ENCODE measurements at regions not wholly inside any gene's neighbourhood (a gene's known extent, or its start where the extent isn't known, plus 50 kb on each side); places are given as distances from the start of the nearest gene placed in this dataset.

DNA sequence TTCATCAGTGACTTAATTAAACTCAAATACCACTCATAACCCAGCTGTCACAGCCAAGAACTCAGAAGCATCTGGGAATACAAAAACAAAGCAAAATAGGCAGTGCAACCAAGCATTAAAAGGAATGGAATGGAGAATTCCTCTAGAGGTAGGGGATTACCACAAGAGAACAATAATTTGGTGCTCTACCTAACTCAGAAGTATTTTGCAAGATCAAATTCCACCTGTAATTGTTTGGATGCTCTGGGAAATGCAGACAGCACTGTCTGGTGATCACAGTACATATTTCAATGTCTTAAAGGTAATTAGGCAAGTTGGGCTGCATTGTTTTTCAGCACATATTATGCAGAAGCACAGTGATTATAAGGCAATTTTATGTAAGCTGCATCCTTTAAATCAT lies 547.5 kb downstream of the TRAM1L1 start:
- TF ChIP-seq, protein P1, sequence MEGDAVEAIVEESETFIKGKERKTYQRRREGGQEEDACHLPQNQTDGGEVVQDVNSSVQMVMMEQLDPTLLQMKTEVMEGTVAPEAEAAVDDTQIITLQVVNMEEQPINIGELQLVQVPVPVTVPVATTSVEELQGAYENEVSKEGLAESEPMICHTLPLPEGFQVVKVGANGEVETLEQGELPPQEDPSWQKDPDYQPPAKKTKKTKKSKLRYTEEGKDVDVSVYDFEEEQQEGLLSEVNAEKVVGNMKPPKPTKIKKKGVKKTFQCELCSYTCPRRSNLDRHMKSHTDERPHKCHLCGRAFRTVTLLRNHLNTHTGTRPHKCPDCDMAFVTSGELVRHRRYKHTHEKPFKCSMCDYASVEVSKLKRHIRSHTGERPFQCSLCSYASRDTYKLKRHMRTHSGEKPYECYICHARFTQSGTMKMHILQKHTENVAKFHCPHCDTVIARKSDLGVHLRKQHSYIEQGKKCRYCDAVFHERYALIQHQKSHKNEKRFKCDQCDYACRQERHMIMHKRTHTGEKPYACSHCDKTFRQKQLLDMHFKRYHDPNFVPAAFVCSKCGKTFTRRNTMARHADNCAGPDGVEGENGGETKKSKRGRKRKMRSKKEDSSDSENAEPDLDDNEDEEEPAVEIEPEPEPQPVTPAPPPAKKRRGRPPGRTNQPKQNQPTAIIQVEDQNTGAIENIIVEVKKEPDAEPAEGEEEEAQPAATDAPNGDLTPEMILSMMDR (IDR thresholded peaks at IDR 0.05), result no peak
- TF ChIP-seq, protein P2, sequence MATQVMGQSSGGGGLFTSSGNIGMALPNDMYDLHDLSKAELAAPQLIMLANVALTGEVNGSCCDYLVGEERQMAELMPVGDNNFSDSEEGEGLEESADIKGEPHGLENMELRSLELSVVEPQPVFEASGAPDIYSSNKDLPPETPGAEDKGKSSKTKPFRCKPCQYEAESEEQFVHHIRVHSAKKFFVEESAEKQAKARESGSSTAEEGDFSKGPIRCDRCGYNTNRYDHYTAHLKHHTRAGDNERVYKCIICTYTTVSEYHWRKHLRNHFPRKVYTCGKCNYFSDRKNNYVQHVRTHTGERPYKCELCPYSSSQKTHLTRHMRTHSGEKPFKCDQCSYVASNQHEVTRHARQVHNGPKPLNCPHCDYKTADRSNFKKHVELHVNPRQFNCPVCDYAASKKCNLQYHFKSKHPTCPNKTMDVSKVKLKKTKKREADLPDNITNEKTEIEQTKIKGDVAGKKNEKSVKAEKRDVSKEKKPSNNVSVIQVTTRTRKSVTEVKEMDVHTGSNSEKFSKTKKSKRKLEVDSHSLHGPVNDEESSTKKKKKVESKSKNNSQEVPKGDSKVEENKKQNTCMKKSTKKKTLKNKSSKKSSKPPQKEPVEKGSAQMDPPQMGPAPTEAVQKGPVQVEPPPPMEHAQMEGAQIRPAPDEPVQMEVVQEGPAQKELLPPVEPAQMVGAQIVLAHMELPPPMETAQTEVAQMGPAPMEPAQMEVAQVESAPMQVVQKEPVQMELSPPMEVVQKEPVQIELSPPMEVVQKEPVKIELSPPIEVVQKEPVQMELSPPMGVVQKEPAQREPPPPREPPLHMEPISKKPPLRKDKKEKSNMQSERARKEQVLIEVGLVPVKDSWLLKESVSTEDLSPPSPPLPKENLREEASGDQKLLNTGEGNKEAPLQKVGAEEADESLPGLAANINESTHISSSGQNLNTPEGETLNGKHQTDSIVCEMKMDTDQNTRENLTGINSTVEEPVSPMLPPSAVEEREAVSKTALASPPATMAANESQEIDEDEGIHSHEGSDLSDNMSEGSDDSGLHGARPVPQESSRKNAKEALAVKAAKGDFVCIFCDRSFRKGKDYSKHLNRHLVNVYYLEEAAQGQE (IDR thresholded peaks at IDR 0.05; ENCODE audit: insufficient read depth in 1 of 2, low read depth in 2 of 2, low read length in 1 of 2), result no peak
